Activated CD4-positive, alpha-beta memory T cell treated with anti-CD3 and anti-CD28 coated beads, Interleukin-2, amount 10 ng/mL, durations not matched to agents 7 days and 5 days (primary cell): ENCODE measurements at regions not wholly inside any gene's neighbourhood (a gene's known extent, or its start where the extent isn't known, plus 50 kb on each side); places are given as distances from the start of the nearest gene placed in this dataset.

ENCODE experiments used
- CTCF ChIA-PET: fragments of 350-600 bp; sonication (Branson Sonifier 250); formaldehyde crosslinking; loops from one replicate; lab custom pipeline; 2021; ENCODE audit warnings: antibody characterized with exemption, inconsistent platforms; lab: Charles Lee
- POLR2A ChIA-PET: fragments of 350-600 bp; sonication (Branson Sonifier 250); formaldehyde crosslinking; loops from one replicate; lab custom pipeline; 2021; ENCODE audit warnings: antibody characterized with exemption; lab: Charles Lee
- DNase-seq: peaks from one replicate; pipeline ENCODE4 v3.0.0-alpha.2; 2020
- H3K27ac Mint-ChIP-seq: one replicate; pipeline ENCODE4 v1.8.0; 2021; ENCODE audit warnings: mild to moderate bottlenecking, mixed read lengths
- H3K27me3 Mint-ChIP-seq: one replicate; pipeline ENCODE4 v1.8.0; 2021; ENCODE audit warnings: mixed read lengths
- H3K36me3 Mint-ChIP-seq: one replicate; pipeline ENCODE4 v1.8.0; 2021; ENCODE audit warnings: low read depth, mixed read lengths
- H3K4me1 Mint-ChIP-seq: one replicate; pipeline ENCODE4 v1.8.0; 2021; ENCODE audit warnings: mixed read lengths
- H3K4me3 Mint-ChIP-seq: one replicate; pipeline ENCODE4 v1.8.0; 2021; ENCODE audit warnings: mild to moderate bottlenecking, mixed read lengths
- H3K9me3 Mint-ChIP-seq: one replicate; pipeline ENCODE4 v1.8.0; 2021; ENCODE audit warnings: mixed read lengths

- Mint-ChIP-seq H3K9me3 (no peaks in the 10 kb centered on the region), H3K4me1 (peaks cover 49% of the 10 kb centered on the region), H3K4me3 (peak overlapping the region; percentile 85), H3K36me3 (peaks cover 8% of the 10 kb centered on the region), H3K27me3 (no peaks in the 10 kb centered on the region), H3K27ac (peak overlapping the region; percentile 88)
- DNase-seq, result peak; percentile 72
- ChIA-PET POLR2A (interaction anchor here (0.7 to 6.8 kb wide), 16 partner anchors 24 to 276 kb away, joined by 3 to 193 read pairs (median 8); partner anchors contain the start of genes CASP3, IRF2 and PRIMPOL), CTCF (interaction anchor here (1.0 to 4.4 kb wide), 8 partner anchors 13 to 274 kb away, joined by 3 to 51 read pairs (median 14); partner anchors contain the start of gene IRF2)
These were observed 63.8 kb upstream of the IRF2 start for GRCh38 chr4:184538023-184538599.

GRCh38 chr4:184537269-184538022 lies 63.1 kb upstream of the IRF2 start:
- no peaks in the 10 kb centered on the region for H3K9me3 Mint-ChIP-seq
- CTCF ChIA-PET, result interaction anchor here (1.0 to 4.4 kb wide), 7 partner anchors 23 to 273 kb away, joined by 3 to 51 read pairs (median 10); partner anchors contain the start of gene IRF2
- H3K27me3 Mint-ChIP-seq, result no peaks in the 10 kb centered on the region
- peaks cover 49% of the 10 kb centered on the region for H3K4me1 Mint-ChIP-seq
- H3K4me3 Mint-ChIP-seq, result peak overlapping the region; percentile 85
- H3K27ac Mint-ChIP-seq, result peak overlapping the region; percentile 88
- peak; percentile 90 for DNase-seq
- POLR2A ChIA-PET, result interaction anchor here (0.7 to 6.8 kb wide), 26 partner anchors 23 to 275 kb away, joined by 3 to 193 read pairs (median 6); partner anchors contain the start of genes CASP3, CENPU, IRF2 and PRIMPOL
- H3K36me3 Mint-ChIP-seq, result peaks cover 8% of the 10 kb centered on the region

GRCh38 chr4:184536881-184537248 lies 62.5 kb upstream of the IRF2 start:
- Mint-ChIP-seq H3K9me3 (no peaks in the 10 kb centered on the region), H3K27me3 (no peaks in the 10 kb centered on the region), H3K4me3 (peak overlapping the region; percentile 85), H3K27ac (peak overlapping the region; percentile 88), H3K4me1 (peaks cover 48% of the 10 kb centered on the region), H3K36me3 (peaks cover 8% of the 10 kb centered on the region)
- POLR2A ChIA-PET, result interaction anchor here (0.7 to 6.8 kb wide), 26 partner anchors 22 to 275 kb away, joined by 3 to 193 read pairs (median 6); partner anchors contain the start of genes CASP3, CENPU, IRF2 and PRIMPOL
- CTCF ChIA-PET, result interaction anchor here (1.0 to 4.4 kb wide), 7 partner anchors 23 to 272 kb away, joined by 3 to 51 read pairs (median 10); partner anchors contain the start of gene IRF2
- DNase-seq, result no peak

GRCh38 chr4:184536065-184536880 lies 61.9 kb upstream of the IRF2 start:
- Mint-ChIP-seq H3K9me3 (no peaks in the 10 kb centered on the region), H3K27me3 (no peaks in the 10 kb centered on the region), H3K4me3 (peak overlapping the region; percentile 85), H3K27ac (peak overlapping the region; percentile 98), H3K4me1 (peaks cover 47% of the 10 kb centered on the region), H3K36me3 (peaks cover 8% of the 10 kb centered on the region)
- DNase-seq, result no peak
- CTCF ChIA-PET, result interaction anchor here (1.0 to 4.4 kb wide), 11 partner anchors 22 to 272 kb away, joined by 3 to 51 read pairs (median 5); partner anchors contain the start of genes CASP3, IRF2 and PRIMPOL
- POLR2A ChIA-PET, result interaction anchor here (0.7 to 6.8 kb wide), 25 partner anchors 11 to 274 kb away, joined by 3 to 193 read pairs (median 7); partner anchors contain the start of genes CASP3, CENPU, IRF2 and PRIMPOL

- ChIA-PET CTCF (interaction anchor here (0.7 to 4.4 kb wide), 11 partner anchors 9 to 270 kb away, joined by 3 to 51 read pairs (median 6); partner anchors contain the start of genes CASP3, IRF2 and PRIMPOL), POLR2A (interaction anchor here (0.7 to 6.8 kb wide), 20 partner anchors 20 to 1091 kb away, joined by 3 to 193 read pairs (median 7); partner anchors contain the start of genes CASP3, CENPU, IRF2 and PRIMPOL)
- peak overlapping the region; percentile 98 for H3K27ac Mint-ChIP-seq
- H3K4me3 Mint-ChIP-seq, result peak overlapping the region; percentile 61
- H3K27me3 Mint-ChIP-seq, result no peaks in the 10 kb centered on the region
- H3K9me3 Mint-ChIP-seq, result no peaks in the 10 kb centered on the region
- peaks cover 44% of the 10 kb centered on the region for H3K4me1 Mint-ChIP-seq
- DNase-seq, result no peak
- H3K36me3 Mint-ChIP-seq, result peaks cover 8% of the 10 kb centered on the region
These were observed 60.4 kb upstream of the IRF2 start for GRCh38 chr4:184534511-184535391.

- no peaks in the 10 kb centered on the region for H3K27me3 Mint-ChIP-seq
- H3K36me3 Mint-ChIP-seq, result peaks cover 8% of the 10 kb centered on the region
- no peak for DNase-seq
- ChIA-PET CTCF (interaction anchor here (1.6 to 4.4 kb wide), 7 partner anchors 20 to 270 kb away, joined by 4 to 51 read pairs (median 12); partner anchors contain the start of genes CASP3, IRF2 and PRIMPOL), POLR2A (interaction anchor here (0.7 to 6.8 kb wide), 16 partner anchors 20 to 1090 kb away, joined by 3 to 193 read pairs (median 8); partner anchors contain the start of genes CASP3, CENPU, IRF2 and PRIMPOL)
- peak overlapping the region; percentile 80 for H3K27ac Mint-ChIP-seq
- H3K4me1 Mint-ChIP-seq, result peaks cover 44% of the 10 kb centered on the region
- H3K4me3 Mint-ChIP-seq, result no peak overlapping the region
- H3K9me3 Mint-ChIP-seq, result no peaks in the 10 kb centered on the region
These were observed 59.6 kb upstream of the IRF2 start for GRCh38 chr4:184533908-184534307.

GRCh38 chr4:184531008-184531407 lies 56.7 kb upstream of the IRF2 start:
- Mint-ChIP-seq H3K4me1 (peaks cover 34% of the 10 kb centered on the region), H3K9me3 (peaks cover 4% of the 10 kb centered on the region), H3K27ac (no peak overlapping the region), H3K36me3 (peaks cover 7% of the 10 kb centered on the region), H3K27me3 (no peaks in the 10 kb centered on the region), H3K4me3 (no peak overlapping the region)
- CTCF ChIA-PET, result interaction anchor here (1.2 to 2.1 kb wide), 2 partner anchors 18 to 56 kb away, joined by 4 to 5 read pairs; partner anchors contain the start of gene IRF2
- POLR2A ChIA-PET, result interaction anchor here (6.8 kb wide), 1 partner anchor 17 kb away, joined by 96 read pairs; no protein-coding TSS in a partner anchor
- DNase-seq, result no peak

GRCh38 chr4:184529283-184529682 lies 54.9 kb upstream of the IRF2 start:
- POLR2A ChIA-PET, result interaction anchor here (0.7 to 1.8 kb wide), 3 partner anchors 10 to 55 kb away, joined by 3 to 5 read pairs (median 4); partner anchors contain the start of gene IRF2
- Mint-ChIP-seq H3K27me3 (peaks cover 2% of the 10 kb centered on the region), H3K4me3 (no peak overlapping the region), H3K27ac (no peak overlapping the region), H3K36me3 (peaks cover 23% of the 10 kb centered on the region), H3K4me1 (peaks cover 18% of the 10 kb centered on the region), H3K9me3 (peaks cover 14% of the 10 kb centered on the region)
- CTCF ChIA-PET, result no interaction called here
- DNase-seq, result no peak

GRCh38 chr4:184528713-184529112 lies 54.4 kb upstream of the IRF2 start:
- no peak for DNase-seq
- peaks cover 18% of the 10 kb centered on the region for H3K9me3 Mint-ChIP-seq
- ChIA-PET POLR2A (interaction anchor here (0.7 to 1.8 kb wide), 3 partner anchors 9 to 54 kb away, joined by 3 to 5 read pairs (median 4); partner anchors contain the start of gene IRF2), CTCF (no interaction called here)
- peaks cover 2% of the 10 kb centered on the region for H3K27me3 Mint-ChIP-seq
- H3K4me1 Mint-ChIP-seq, result peaks cover 15% of the 10 kb centered on the region
- H3K27ac Mint-ChIP-seq, result no peak overlapping the region
- no peak overlapping the region for H3K4me3 Mint-ChIP-seq
- H3K36me3 Mint-ChIP-seq, result peaks cover 27% of the 10 kb centered on the region

- Mint-ChIP-seq H3K36me3 (peaks cover 23% of the 10 kb centered on the region), H3K27me3 (peaks cover 2% of the 10 kb centered on the region), H3K4me3 (no peak overlapping the region), H3K9me3 (peaks cover 18% of the 10 kb centered on the region), H3K27ac (no peak overlapping the region), H3K4me1 (peaks cover 9% of the 10 kb centered on the region)
- POLR2A ChIA-PET, result no interaction called here
- DNase-seq, result no peak
- CTCF ChIA-PET, result no interaction called here
These were observed 53.7 kb upstream of the IRF2 start for GRCh38 chr4:184528051-184528450.

GRCh38 chr4:184526228-184526627 lies 51.9 kb upstream of the IRF2 start:
- POLR2A ChIA-PET, result interaction anchor here (1.0 to 2.1 kb wide), 4 partner anchors 10 to 52 kb away, joined by 3 to 11 read pairs (median 4); partner anchors contain the start of gene IRF2
- peaks cover 21% of the 10 kb centered on the region for H3K9me3 Mint-ChIP-seq

More at GRCh38 chr4:184526228-184526627, 51.9 kb upstream of the IRF2 start:
- CTCF ChIA-PET, result interaction anchor here (0.7 to 2.6 kb wide), 5 partner anchors 12 to 262 kb away, joined by 3 to 11 read pairs (median 4); no protein-coding TSS in a partner anchor
- peaks cover 2% of the 10 kb centered on the region for H3K27me3 Mint-ChIP-seq
- H3K4me3 Mint-ChIP-seq, result no peak overlapping the region
- H3K27ac Mint-ChIP-seq, result no peak overlapping the region
- no peak for DNase-seq
- peaks cover 23% of the 10 kb centered on the region for H3K36me3 Mint-ChIP-seq
- peaks cover 9% of the 10 kb centered on the region for H3K4me1 Mint-ChIP-seq
